ENCODE measurements at regions not wholly inside any gene's neighbourhood (a gene's known extent, or its start where the extent isn't known, plus 50 kb on each side); places are given as distances from the start of the nearest gene placed in this dataset.

GRCh38 chr3:19093084-19093483 is 55.2 kb upstream of the KCNH8 start:
- intact Hi-C loops (cut with DNase I) = no loop called here
- Histone ChIP-seq H3K4me3 (no peak overlapping the region), H3K4me1 (no peaks in the 10 kb centered on the region), H3K9me3 (no peaks in the 10 kb centered on the region), H3K27me3 (no peaks in the 10 kb centered on the region), H3K36me3 (no peaks in the 10 kb centered on the region), H3K27ac (no peak overlapping the region)
- no peak for TF ChIP-seq CTCF (IDR thresholded peaks at IDR 0.05)
- TF ChIP-seq POLR2A (IDR thresholded peaks at IDR 0.05) = no peak
- TF ChIP-seq POLR2AphosphoS5 (IDR thresholded peaks at IDR 0.05; ENCODE audit: insufficient read depth in 1 of 2, low read depth in 1 of 2) = no peak
- DNase-seq (ENCODE audit: extremely low spot score in 2 of 2) = no peak

GRCh38 chr3:19077388-19077787 is 70.9 kb upstream of the KCNH8 start:
- H3K36me3 ChIP-seq = no peaks in the 10 kb centered on the region
- TF ChIP-seq POLR2AphosphoS5 (IDR thresholded peaks at IDR 0.05; ENCODE audit: insufficient read depth in 1 of 2, low read depth in 1 of 2) = no peak
- no peak for TF ChIP-seq POLR2A (IDR thresholded peaks at IDR 0.05)
- no peak for TF ChIP-seq CTCF (IDR thresholded peaks at IDR 0.05)
- DNase-seq (ENCODE audit: extremely low spot score in 2 of 2) = no peak
- no peak overlapping the region for H3K4me3 ChIP-seq
- H3K27ac ChIP-seq = no peak overlapping the region
- H3K4me1 ChIP-seq = no peaks in the 10 kb centered on the region
- no peaks in the 10 kb centered on the region for H3K27me3 ChIP-seq
- H3K9me3 ChIP-seq = no peaks in the 10 kb centered on the region
- intact Hi-C loops (cut with DNase I) = no loop called here

GRCh38 chr3:19075037-19075436 is 73.3 kb upstream of the KCNH8 start:
- TF ChIP-seq CTCF (IDR thresholded peaks at IDR 0.05) (no peak), POLR2A (IDR thresholded peaks at IDR 0.05) (no peak), POLR2AphosphoS5 (IDR thresholded peaks at IDR 0.05; ENCODE audit: insufficient read depth in 1 of 2, low read depth in 1 of 2) (no peak)
- H3K27ac ChIP-seq = no peak overlapping the region
- no peaks in the 10 kb centered on the region for H3K36me3 ChIP-seq
- H3K27me3 ChIP-seq = no peaks in the 10 kb centered on the region
- intact Hi-C loops (cut with DNase I) = no loop called here
- DNase-seq (ENCODE audit: extremely low spot score in 2 of 2) = no peak
- no peak overlapping the region for H3K4me3 ChIP-seq
- no peaks in the 10 kb centered on the region for H3K9me3 ChIP-seq
- H3K4me1 ChIP-seq = no peaks in the 10 kb centered on the region

GRCh38 chr3:19074257-19074900 is 73.9 kb upstream of the KCNH8 start:
- Histone ChIP-seq H3K27me3 (no peaks in the 10 kb centered on the region), H3K9me3 (no peaks in the 10 kb centered on the region), H3K36me3 (no peaks in the 10 kb centered on the region), H3K4me3 (no peak overlapping the region), H3K4me1 (no peaks in the 10 kb centered on the region), H3K27ac (no peak overlapping the region)
- intact Hi-C loops (cut with DNase I) = no loop called here
- TF ChIP-seq POLR2A (IDR thresholded peaks at IDR 0.05) = no peak
- no peak for TF ChIP-seq CTCF (IDR thresholded peaks at IDR 0.05)
- no peak for TF ChIP-seq POLR2AphosphoS5 (IDR thresholded peaks at IDR 0.05; ENCODE audit: insufficient read depth in 1 of 2, low read depth in 1 of 2)
- DNase-seq (ENCODE audit: extremely low spot score in 2 of 2) = no peak

- no peak for DNase-seq (ENCODE audit: extremely low spot score in 2 of 2)
Measured at GRCh38 chr3:19073341-19074105, 74.8 kb upstream of the KCNH8 start.

More at GRCh38 chr3:19073341-19074105, 74.8 kb upstream of the KCNH8 start:
- H3K27me3 ChIP-seq = no peaks in the 10 kb centered on the region
- intact Hi-C loops (cut with DNase I) = no loop called here
- no peaks in the 10 kb centered on the region for H3K36me3 ChIP-seq
- H3K4me3 ChIP-seq = no peak overlapping the region
- H3K4me1 ChIP-seq = no peaks in the 10 kb centered on the region
- H3K27ac ChIP-seq = no peak overlapping the region
- H3K9me3 ChIP-seq = no peaks in the 10 kb centered on the region
- TF ChIP-seq CTCF (IDR thresholded peaks at IDR 0.05) (no peak), POLR2AphosphoS5 (IDR thresholded peaks at IDR 0.05; ENCODE audit: insufficient read depth in 1 of 2, low read depth in 1 of 2) (no peak), POLR2A (IDR thresholded peaks at IDR 0.05) (no peak)

Data from vagina (tissue), 2 donors.